H1 (cell line): ENCODE measurements at regions not wholly inside any gene's neighbourhood (a gene's known extent, or its start where the extent isn't known, plus 50 kb on each side); places are given as distances from the start of the nearest gene placed in this dataset.

ENCODE experiments used
- BCL11A ChIP-seq, 2 experiments: IDR thresholded peaks; one replicate each; pipeline ENCODE4 v1.6.1; 2011; ENCODE audit warnings: low read depth in 2 of 2, low read length in 2 of 2, mild to moderate bottlenecking in 2 of 2
- JUND ChIP-seq: IDR thresholded peaks from 2 replicates; pipeline ENCODE4 v1.6.1; 2011; ENCODE audit warnings: mild to moderate bottlenecking, improper control_type of control experiment, low read length
- POLR2AphosphoS5 ChIP-seq: IDR thresholded peaks from 2 replicates; pipeline ENCODE4 v1.6.1; 2011; ENCODE audit warnings: low read depth, low read length
- POU5F1 ChIP-seq: IDR thresholded peaks from 2 replicates; pipeline ENCODE4 v1.6.1; 2011; ENCODE audit warnings: low read depth, mild to moderate bottlenecking, low read length, moderate library complexity
- RBBP5 ChIP-seq: IDR thresholded peaks from 2 replicates; pipeline ENCODE4 v1.7.1; 2012; ENCODE audit warnings: low read depth, mild to moderate bottlenecking, inconsistent platforms, low read length, moderate library complexity, borderline replicate concordance
- RFX5 ChIP-seq: IDR thresholded peaks from 2 replicates; pipeline ENCODE4 v1.6.1; 2011; ENCODE audit warnings: low read depth, low read length, improper control_type of control experiment, borderline replicate concordance
- SIX5 ChIP-seq: IDR thresholded peaks from 2 replicates; pipeline ENCODE4 v1.6.1; 2011; ENCODE audit warnings: mild to moderate bottlenecking, low read depth, low read length
- SP2 ChIP-seq: IDR thresholded peaks from 2 replicates; pipeline ENCODE4 v1.6.1; 2012; ENCODE audit warnings: mild to moderate bottlenecking, low read length, inconsistent platforms
- TAF1 ChIP-seq: IDR thresholded peaks from 2 replicates; pipeline ENCODE4 v1.6.1; 2011; ENCODE audit warnings: mild to moderate bottlenecking, low read depth, low read length
- TAF7 ChIP-seq: optimal IDR thresholded peaks from 2 replicates; pipeline ENCODE3; 2011; ENCODE audit warnings: low read depth, mild to moderate bottlenecking, inconsistent platforms, low read length, moderate library complexity, borderline replicate concordance
- TF ChIP-seq, protein P1 (sequence below): fragments of 300-600 bp; sonication (generic); IDR thresholded peaks from 2 replicates; pipeline ENCODE4 v1.7.1; 2012; ENCODE audit warnings: low read length, moderate library complexity, mild to moderate bottlenecking, inconsistent platforms; ENCODE audit not compliant: insufficient replicate concordance

DNA sequence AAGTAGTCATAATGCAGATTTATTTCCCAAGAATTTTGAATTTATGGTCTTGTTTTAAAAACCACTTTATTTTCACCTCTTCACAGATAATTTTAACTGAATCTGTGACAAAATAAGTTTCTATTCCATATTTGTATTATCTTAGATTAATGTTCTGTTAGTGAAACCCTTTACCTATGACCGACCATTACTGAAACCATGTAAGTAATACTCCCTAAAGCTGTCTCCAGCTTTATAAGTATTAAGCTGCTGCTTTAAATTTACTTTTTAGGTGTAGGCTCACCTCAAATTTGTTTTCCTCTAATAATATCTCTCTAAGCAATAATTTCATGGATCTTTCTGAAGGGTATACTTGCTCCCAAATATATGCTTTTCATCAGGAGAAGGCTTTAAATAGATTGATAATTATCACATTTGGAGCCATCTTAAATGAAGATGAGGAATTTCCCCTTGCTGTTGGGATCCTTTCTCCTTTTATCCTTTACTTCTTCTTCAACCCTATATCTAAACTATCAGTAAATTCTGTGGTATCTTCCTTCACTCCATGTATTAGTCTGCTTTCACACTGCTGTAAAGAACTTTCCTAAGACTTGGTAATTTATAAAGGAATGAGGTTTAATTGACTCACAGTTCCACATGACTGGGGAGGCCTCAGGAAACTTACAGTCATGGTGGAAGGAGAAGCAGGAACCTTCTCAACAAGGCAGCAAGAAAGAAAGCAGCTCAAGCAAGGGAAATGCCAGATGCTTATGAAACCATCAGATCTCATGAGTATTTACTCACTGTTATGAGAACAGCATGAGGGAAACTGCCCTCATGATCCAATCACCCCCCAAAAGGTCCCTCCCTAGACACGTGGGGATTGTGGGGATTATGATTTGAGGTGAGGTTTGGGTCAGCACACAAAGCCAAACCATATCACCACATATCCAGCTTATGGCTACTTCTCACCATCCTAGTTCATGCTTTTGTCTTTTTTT is 92.3 kb upstream of the P2RY1 start (continued):
- TF ChIP-seq, protein P1, sequence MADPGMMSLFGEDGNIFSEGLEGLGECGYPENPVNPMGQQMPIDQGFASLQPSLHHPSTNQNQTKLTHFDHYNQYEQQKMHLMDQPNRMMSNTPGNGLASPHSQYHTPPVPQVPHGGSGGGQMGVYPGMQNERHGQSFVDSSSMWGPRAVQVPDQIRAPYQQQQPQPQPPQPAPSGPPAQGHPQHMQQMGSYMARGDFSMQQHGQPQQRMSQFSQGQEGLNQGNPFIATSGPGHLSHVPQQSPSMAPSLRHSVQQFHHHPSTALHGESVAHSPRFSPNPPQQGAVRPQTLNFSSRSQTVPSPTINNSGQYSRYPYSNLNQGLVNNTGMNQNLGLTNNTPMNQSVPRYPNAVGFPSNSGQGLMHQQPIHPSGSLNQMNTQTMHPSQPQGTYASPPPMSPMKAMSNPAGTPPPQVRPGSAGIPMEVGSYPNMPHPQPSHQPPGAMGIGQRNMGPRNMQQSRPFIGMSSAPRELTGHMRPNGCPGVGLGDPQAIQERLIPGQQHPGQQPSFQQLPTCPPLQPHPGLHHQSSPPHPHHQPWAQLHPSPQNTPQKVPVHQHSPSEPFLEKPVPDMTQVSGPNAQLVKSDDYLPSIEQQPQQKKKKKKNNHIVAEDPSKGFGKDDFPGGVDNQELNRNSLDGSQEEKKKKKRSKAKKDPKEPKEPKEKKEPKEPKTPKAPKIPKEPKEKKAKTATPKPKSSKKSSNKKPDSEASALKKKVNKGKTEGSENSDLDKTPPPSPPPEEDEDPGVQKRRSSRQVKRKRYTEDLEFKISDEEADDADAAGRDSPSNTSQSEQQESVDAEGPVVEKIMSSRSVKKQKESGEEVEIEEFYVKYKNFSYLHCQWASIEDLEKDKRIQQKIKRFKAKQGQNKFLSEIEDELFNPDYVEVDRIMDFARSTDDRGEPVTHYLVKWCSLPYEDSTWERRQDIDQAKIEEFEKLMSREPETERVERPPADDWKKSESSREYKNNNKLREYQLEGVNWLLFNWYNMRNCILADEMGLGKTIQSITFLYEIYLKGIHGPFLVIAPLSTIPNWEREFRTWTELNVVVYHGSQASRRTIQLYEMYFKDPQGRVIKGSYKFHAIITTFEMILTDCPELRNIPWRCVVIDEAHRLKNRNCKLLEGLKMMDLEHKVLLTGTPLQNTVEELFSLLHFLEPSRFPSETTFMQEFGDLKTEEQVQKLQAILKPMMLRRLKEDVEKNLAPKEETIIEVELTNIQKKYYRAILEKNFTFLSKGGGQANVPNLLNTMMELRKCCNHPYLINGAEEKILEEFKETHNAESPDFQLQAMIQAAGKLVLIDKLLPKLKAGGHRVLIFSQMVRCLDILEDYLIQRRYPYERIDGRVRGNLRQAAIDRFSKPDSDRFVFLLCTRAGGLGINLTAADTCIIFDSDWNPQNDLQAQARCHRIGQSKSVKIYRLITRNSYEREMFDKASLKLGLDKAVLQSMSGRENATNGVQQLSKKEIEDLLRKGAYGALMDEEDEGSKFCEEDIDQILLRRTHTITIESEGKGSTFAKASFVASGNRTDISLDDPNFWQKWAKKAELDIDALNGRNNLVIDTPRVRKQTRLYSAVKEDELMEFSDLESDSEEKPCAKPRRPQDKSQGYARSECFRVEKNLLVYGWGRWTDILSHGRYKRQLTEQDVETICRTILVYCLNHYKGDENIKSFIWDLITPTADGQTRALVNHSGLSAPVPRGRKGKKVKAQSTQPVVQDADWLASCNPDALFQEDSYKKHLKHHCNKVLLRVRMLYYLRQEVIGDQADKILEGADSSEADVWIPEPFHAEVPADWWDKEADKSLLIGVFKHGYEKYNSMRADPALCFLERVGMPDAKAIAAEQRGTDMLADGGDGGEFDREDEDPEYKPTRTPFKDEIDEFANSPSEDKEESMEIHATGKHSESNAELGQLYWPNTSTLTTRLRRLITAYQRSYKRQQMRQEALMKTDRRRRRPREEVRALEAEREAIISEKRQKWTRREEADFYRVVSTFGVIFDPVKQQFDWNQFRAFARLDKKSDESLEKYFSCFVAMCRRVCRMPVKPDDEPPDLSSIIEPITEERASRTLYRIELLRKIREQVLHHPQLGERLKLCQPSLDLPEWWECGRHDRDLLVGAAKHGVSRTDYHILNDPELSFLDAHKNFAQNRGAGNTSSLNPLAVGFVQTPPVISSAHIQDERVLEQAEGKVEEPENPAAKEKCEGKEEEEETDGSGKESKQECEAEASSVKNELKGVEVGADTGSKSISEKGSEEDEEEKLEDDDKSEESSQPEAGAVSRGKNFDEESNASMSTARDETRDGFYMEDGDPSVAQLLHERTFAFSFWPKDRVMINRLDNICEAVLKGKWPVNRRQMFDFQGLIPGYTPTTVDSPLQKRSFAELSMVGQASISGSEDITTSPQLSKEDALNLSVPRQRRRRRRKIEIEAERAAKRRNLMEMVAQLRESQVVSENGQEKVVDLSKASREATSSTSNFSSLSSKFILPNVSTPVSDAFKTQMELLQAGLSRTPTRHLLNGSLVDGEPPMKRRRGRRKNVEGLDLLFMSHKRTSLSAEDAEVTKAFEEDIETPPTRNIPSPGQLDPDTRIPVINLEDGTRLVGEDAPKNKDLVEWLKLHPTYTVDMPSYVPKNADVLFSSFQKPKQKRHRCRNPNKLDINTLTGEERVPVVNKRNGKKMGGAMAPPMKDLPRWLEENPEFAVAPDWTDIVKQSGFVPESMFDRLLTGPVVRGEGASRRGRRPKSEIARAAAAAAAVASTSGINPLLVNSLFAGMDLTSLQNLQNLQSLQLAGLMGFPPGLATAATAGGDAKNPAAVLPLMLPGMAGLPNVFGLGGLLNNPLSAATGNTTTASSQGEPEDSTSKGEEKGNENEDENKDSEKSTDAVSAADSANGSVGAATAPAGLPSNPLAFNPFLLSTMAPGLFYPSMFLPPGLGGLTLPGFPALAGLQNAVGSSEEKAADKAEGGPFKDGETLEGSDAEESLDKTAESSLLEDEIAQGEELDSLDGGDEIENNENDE: no peak
- no peak for TF ChIP-seq SIX5
- no peak for TF ChIP-seq RBBP5
- TF ChIP-seq JUND: no peak
- no peak for TF ChIP-seq POU5F1
- TF ChIP-seq TAF7: no peak
- TF ChIP-seq RFX5: no peak
- no peak for TF ChIP-seq SP2
- no peak for TF ChIP-seq POLR2AphosphoS5
- no peak for TF ChIP-seq TAF1
- no peak for TF ChIP-seq BCL11A (IDR thresholded peaks at IDR 0.05; ENCODE audit: low read depth in 2 of 2, low read length in 2 of 2)
